Esophagus squamous epithelium (tissue), 4 donors: ENCODE measurements at regions not wholly inside any gene's neighbourhood (a gene's known extent, or its start where the extent isn't known, plus 50 kb on each side); places are given as distances from the start of the nearest gene placed in this dataset.

ENCODE experiments used
- CTCF ChIP-seq, 6 experiments: fragments of 450-650 bp in 4 of 6; fragments of 200-600 bp in 2 of 6; sonication (generic) in 2 of 6; IDR thresholded peaks; one replicate each; pipeline ENCODE4 v1.5.1; 2016 to 2019; ENCODE audit warnings: antibody characterized with exemption in 6 of 6, mild to moderate bottlenecking in 4 of 6, moderate library complexity in 4 of 6
- POLR2A ChIP-seq, 4 donors: fragments of 450-650 bp; IDR thresholded peaks; one replicate each; pipeline ENCODE4 v1.6.1; 2017; ENCODE audit warnings: antibody characterized with exemption in 4 of 4, mild to moderate bottlenecking in 4 of 4, moderate library complexity in 3 of 4

GRCh38 chr5:97840643-97841042 is 657.6 kb upstream of the RIOK2 start:
- TF ChIP-seq CTCF (IDR thresholded peaks at IDR 0.05) (no peak), POLR2A (IDR thresholded peaks at IDR 0.05) (no peak)
